NCI-H2227 treated with DMSO at 0.1 percent for 48 hours (cell line): ENCODE measurements at regions not wholly inside any gene's neighbourhood (a gene's known extent, or its start where the extent isn't known, plus 50 kb on each side); places are given as distances from the start of the nearest gene placed in this dataset.
A peak's percentile ranks its signal among the peaks of the same experiment; 100 is the strongest.
"Not testable (repeated sequence)": the region's sequence is repeated elsewhere in the genome, so short reads cannot be mapped to it uniquely, and the experiment has no call there.

ENCODE experiments used
- DNase-seq: peaks from one replicate; lab custom pipeline; 2025; lab: John Stamatoyannopoulos, UW

DNA sequence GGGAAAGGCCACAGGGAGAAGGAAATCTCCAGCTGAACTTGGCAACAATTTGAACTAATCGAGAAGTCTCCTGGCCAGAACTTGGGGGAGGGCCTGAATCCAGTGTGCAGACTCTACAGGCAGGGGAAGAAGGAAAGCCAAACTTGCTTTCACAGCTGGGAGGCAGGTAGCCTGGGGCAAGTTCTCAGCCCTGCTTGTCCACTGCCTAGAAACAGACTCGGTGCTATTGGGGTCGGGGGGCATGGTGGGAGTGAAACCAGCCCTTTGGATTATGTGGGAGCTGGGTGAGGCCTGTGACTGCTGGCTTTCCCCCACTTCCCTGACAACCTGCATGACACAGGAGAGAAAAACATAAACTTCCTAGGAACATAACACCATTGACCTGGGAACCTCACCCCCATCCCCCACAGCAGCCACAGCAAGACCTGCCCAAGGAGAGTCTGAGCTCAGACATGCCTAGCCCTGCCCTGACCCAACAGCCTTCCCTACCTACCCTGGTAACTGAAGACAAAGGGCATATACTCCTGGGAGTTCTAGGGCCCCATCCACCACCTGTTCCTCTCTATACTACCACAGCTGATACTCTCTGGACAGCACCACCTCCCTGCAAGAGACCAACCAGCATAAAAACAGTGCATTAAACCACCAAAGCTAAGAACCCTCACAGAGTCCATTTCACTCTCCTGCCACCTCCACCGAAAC lies 103.7 kb upstream of the MNS1 start:
- DNase-seq, result no peak

DNA sequence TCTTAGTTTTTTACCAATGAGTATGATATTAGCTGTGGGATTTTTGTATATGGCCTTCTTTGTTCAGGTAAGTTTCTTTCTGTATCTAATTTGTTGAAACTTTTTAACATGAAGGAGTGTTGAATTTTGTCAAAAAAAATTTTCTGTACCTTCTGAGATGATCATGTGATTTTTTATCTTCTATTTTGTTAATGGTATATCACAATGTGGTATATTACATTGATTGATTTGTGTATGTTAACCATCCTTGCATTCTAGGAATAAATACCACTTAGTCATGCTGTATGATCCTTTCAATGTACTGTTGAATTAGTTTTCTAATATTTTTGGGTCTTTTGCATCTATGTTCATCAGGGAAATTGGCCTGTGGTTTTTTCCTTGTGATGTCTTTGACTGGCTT lies 92.5 kb upstream of the MNS1 start:
- no peak for DNase-seq

DNA sequence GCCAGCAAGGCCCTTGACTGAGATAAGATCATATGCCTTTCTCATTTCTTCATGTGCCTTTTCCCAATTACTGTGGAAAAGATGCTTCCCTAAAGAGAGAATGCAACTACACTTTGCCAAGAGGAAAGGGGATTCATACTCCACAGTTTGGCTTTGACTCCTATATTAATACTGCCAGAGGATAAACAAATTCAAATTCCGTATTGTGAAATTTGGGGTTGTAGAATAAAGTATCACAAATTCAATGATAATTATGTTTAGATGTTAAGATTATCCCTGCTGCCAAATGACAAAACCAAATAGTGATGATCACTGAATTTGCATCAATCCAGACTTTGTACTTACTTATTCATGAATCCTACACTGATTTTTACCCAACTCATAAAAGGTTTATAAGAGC lies 88.5 kb upstream of the MNS1 start:
- no peak for DNase-seq

DNA sequence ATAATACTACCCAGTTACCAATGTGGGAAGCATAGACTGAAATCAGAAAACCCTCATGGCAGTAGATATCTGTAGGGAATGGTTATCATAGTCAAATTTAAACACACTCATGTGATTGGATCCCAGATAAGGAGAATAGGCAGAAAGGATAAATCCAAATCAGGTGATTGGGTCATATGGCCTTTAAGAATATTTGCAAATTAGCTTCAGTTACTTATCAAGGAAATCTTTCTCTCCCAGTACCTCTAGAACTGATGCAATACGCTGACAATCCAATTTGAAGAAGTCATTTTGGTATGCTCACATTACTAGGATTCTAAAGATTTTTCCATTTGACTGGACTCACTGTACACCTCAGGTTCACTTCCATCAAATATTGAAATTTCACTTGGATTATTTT lies 87.7 kb upstream of the MNS1 start:
- DNase-seq, result no peak

- not testable (repeated sequence) for DNase-seq
Measured at GRCh38 chr15:56540570-56540969, 75.6 kb upstream of the MNS1 start.

GRCh38 chr15:56540157-56540556 lies 75.2 kb upstream of the MNS1 start:
- DNase-seq, result not testable (repeated sequence)

GRCh38 chr15:56538901-56539545 lies 74.1 kb upstream of the MNS1 start:
- no peak for DNase-seq

GRCh38 chr15:56537881-56538280 lies 72.9 kb upstream of the MNS1 start:
- no peak for DNase-seq

- peak; percentile 64 for DNase-seq
Measured at GRCh38 chr15:56534728-56535127, 69.8 kb upstream of the MNS1 start.

GRCh38 chr15:56533731-56534403 lies 68.9 kb upstream of the MNS1 start:
- no peak for DNase-seq

GRCh38 chr15:56532721-56533460 lies 68.0 kb upstream of the MNS1 start:
- peak; percentile 49 for DNase-seq

GRCh38 chr15:56530157-56530556 lies 65.2 kb upstream of the MNS1 start:
- DNase-seq, result no peak

DNA sequence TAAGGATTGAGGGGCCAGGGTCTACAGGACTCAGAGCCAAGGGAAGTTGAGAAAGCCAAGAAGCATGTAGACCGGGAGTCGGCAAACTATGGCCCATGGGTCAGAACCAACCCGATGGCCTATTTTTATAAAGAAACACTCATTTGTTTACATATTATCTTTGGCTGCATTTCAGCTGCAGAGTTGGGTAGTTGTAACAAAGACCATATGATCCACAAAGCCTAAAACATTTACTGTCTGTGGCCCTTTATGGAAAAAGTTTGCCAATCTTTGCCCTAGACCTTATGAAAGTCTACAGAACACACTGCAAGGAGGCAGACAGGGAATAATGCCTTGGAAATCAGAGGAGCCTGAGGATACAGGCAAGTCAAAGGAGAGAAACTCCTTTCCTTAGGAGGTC lies 63.2 kb upstream of the MNS1 start:
- no peak for DNase-seq

DNA sequence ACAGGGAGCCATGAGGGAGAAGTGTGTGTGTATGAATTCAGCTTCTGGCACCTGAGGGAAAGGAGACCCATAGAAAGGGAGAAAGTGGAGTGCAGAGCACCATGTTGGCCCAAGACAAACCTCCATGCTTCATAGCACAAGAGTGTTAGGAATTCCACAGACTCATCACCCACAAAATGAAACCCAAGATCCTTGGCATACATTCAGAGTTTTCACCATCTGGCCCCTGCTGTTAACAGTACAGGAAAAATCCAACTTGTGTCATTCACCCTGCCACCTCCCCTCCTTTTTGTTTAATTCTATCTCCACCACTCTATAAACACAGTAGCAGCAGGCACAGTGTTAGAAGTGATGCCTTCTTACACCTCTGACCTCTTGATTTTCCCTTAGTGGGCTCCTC lies 60.0 kb upstream of the MNS1 start:
- no peak for DNase-seq

DNA sequence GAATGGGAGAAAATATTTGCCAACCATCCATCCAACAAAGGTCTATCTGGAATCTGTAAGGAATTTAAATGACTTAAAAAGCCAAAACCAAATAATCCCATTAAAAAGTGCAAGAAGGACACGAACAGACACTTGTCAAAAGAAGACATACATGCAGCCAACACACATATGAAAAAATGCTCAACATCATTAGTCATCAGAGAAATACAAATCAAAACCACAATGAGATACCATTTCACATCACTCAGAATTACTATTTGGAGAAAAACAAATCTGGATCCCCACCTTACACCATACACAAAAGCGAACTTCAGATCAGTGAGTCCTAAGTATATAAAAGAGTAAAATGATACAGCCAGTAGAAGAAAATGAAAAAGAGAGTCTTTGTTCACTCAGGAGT lies 58.6 kb upstream of the MNS1 start:
- DNase-seq, result no peak

- DNase-seq, result no peak
Measured at GRCh38 chr15:56519000-56519399, 54.1 kb upstream of the MNS1 start.
